SK-N-SH (cell line): ENCODE measurements at regions not wholly inside any gene's neighbourhood (a gene's known extent, or its start where the extent isn't known, plus 50 kb on each side); places are given as distances from the start of the nearest gene placed in this dataset.

Experiments used
- CTCF ChIP-seq: fragments of 200-600 bp; sonication (generic); IDR thresholded peaks from 2 replicates; pipeline ENCODE4 v1.6.1; 2017; ENCODE audit warnings: antibody characterized with exemption, mild to moderate bottlenecking, moderate library complexity
- MXI1 ChIP-seq: IDR thresholded peaks from 2 replicates; pipeline ENCODE4 v1.6.1; 2012; ENCODE audit warnings: mild to moderate bottlenecking, low read depth, low read length, improper control_type of control experiment
- POLR2AphosphoS5 ChIP-seq: IDR thresholded peaks from 2 replicates; pipeline ENCODE4 v1.6.1; 2012; ENCODE audit warnings: low read depth, low read length
- RCOR1 ChIP-seq: fragments of 150-350 bp; IDR thresholded peaks from 2 replicates; pipeline ENCODE4 v1.6.1; 2017; ENCODE audit warnings: antibody characterized with exemption, low read length

- TF ChIP-seq CTCF: no peak
- no peak for TF ChIP-seq MXI1
- TF ChIP-seq RCOR1: no peak
- TF ChIP-seq POLR2AphosphoS5: no peak
Measured at GRCh38 chr1:209416039-209416438, 167.5 kb upstream of the CAMK1G start.
